GM23248 (cell line): ENCODE measurements at regions not wholly inside any gene's neighbourhood (a gene's known extent, or its start where the extent isn't known, plus 50 kb on each side); places are given as distances from the start of the nearest gene placed in this dataset.

Experiments used
- DNase-seq: peaks from one replicate; pipeline ENCODE4 v3.0.0-alpha.2; 2015
- H2AFZ ChIP-seq: fragments of 200-600 bp; sonication (generic); 2 replicates; pipeline ENCODE4 v1.6.1; 2016; ENCODE audit warnings: antibody characterized with exemption
- H3F3A ChIP-seq: fragments of 200-600 bp; sonication (generic); 2 replicates; pipeline ENCODE4 v1.6.1; 2016; ENCODE audit warnings: mild to moderate bottlenecking, antibody characterized with exemption, mixed run types; ENCODE audit not compliant: insufficient read depth
- H3K27ac ChIP-seq: fragments of 200-600 bp; sonication (generic); 2 replicates; pipeline ENCODE4 v1.5.1; 2016; ENCODE audit warnings: mild to moderate bottlenecking
- H3K27me3 ChIP-seq: fragments of 200-600 bp; sonication (generic); replicated peaks from 2 replicates; pipeline ENCODE4 v1.6.1; 2016; ENCODE audit warnings: mild to moderate bottlenecking; ENCODE audit not compliant: insufficient read depth
- H3K36me3 ChIP-seq: fragments of 200-600 bp; sonication (generic); 2 replicates; pipeline ENCODE4 v1.6.1; 2016; ENCODE audit warnings: low read depth, mild to moderate bottlenecking
- H3K4me1 ChIP-seq: fragments of 200-600 bp; sonication (generic); 2 replicates; pipeline ENCODE4 v1.6.1; 2016; ENCODE audit warnings: mild to moderate bottlenecking; ENCODE audit not compliant: insufficient read depth
- H3K4me2 ChIP-seq: fragments of 200-600 bp; sonication (generic); one replicate; pipeline ENCODE4 v1.6.1; 2016; ENCODE audit warnings: mild to moderate bottlenecking; ENCODE audit not compliant: unreplicated experiment
- H3K4me3 ChIP-seq: fragments of 200-600 bp; sonication (generic); 2 replicates; pipeline ENCODE4 v1.5.1; 2016; ENCODE audit warnings: mild to moderate bottlenecking
- H3K79me2 ChIP-seq: fragments of 200-600 bp; sonication (generic); 2 replicates; pipeline ENCODE4 v1.6.1; 2016; ENCODE audit warnings: mild to moderate bottlenecking; ENCODE audit not compliant: insufficient read depth
- H3K9ac ChIP-seq: fragments of 200-600 bp; sonication (generic); 2 replicates; pipeline ENCODE4 v1.6.1; 2016; ENCODE audit warnings: mild to moderate bottlenecking
- H3K9me2 ChIP-seq: fragments of 200-600 bp; sonication (generic); 2 replicates; pipeline ENCODE4 v1.6.1; 2016; ENCODE audit warnings: mixed run types, mild to moderate bottlenecking, moderate library complexity; ENCODE audit not compliant: insufficient read depth
- H3K9me3 ChIP-seq: fragments of 200-600 bp; sonication (generic); one replicate; pipeline ENCODE4 v1.6.1; 2017; ENCODE audit warnings: low read depth
- H4K20me1 ChIP-seq: fragments of 200-600 bp; sonication (generic); 2 replicates; pipeline ENCODE4 v1.6.0; 2016; ENCODE audit not compliant: insufficient read depth
- EZH2 ChIP-seq: fragments of 200-600 bp; sonication (generic); IDR thresholded peaks from 2 replicates; pipeline ENCODE4 v1.6.1; 2018; ENCODE audit warnings: antibody characterized with exemption, mild to moderate bottlenecking; ENCODE audit not compliant: insufficient read depth, poor library complexity, severe bottlenecking
- EZH2phosphoT487 ChIP-seq: fragments of 200-600 bp; sonication (generic); IDR thresholded peaks from 2 replicates; pipeline ENCODE4 v1.6.1; 2018; ENCODE audit warnings: antibody characterized with exemption, moderate library complexity, mild to moderate bottlenecking, low read depth; ENCODE audit not compliant: insufficient read depth
- WGBS, 2 experiments: methylation state at CpG; one replicate each; pipeline ENCODE4 v1.1.6; 2015 to 2017; ENCODE audit warnings: low lambda C conversion rate in 2 of 2, low coverage in 1 of 2; ENCODE audit errors: missing lambda C conversion rate in 2 of 2; 5-methylcytosine and 5-hydroxymethylcytosine counted together
- in situ Hi-C: fragments of 300-500 bp; cut with MboI; formaldehyde crosslinking; loops from 2 replicates; pipeline ENCODE4 v1.15.0; 2020

- Histone ChIP-seq H3K27me3 (no peaks in the 10 kb centered on the region), H4K20me1 (no peaks in the 10 kb centered on the region), H2AFZ (no peak overlapping the region), H3K79me2 (no peaks in the 10 kb centered on the region), H3K9me2 (no peaks in the 10 kb centered on the region), H3K9me3 (no peaks in the 10 kb centered on the region), H3K4me1 (peaks cover 3% of the 10 kb centered on the region), H3K4me3 (no peak overlapping the region), H3K27ac (no peak overlapping the region), H3K4me2 (no peak overlapping the region), H3F3A (peaks cover 6% of the 10 kb centered on the region; the same call in 1 of the 2 replicates), H3K9ac (no peak overlapping the region), H3K36me3 (no peaks in the 10 kb centered on the region)
- TF ChIP-seq EZH2 (no peak), EZH2phosphoT487 (no peak)
- no peak for DNase-seq
- 19 to 24% methylated on average over 1 of the region's 1 CpG for WGBS, 2 experiments
- in situ Hi-C loops = loop anchor here (25.0 kb wide), 1 partner anchor 716 kb away; no protein-coding TSS in a partner anchor
Measured at GRCh38 chr10:30770816-30771215, 141.3 kb upstream of the LYZL2 start.

- no peaks in the 10 kb centered on the region for H3K9me2 ChIP-seq
- H3K79me2 ChIP-seq = no peaks in the 10 kb centered on the region
- H4K20me1 ChIP-seq = no peaks in the 10 kb centered on the region
- no peaks in the 10 kb centered on the region for H3K27me3 ChIP-seq
- H3F3A ChIP-seq = 0 out of 2 replicates have a peak, but pooled peaks cover under 1% of the 10 kb centered on the region
- no peak overlapping the region for H2AFZ ChIP-seq
- peaks cover 5% of the 10 kb centered on the region; the same call in 1 of the 2 replicates for H3K4me1 ChIP-seq
- no peaks in the 10 kb centered on the region for H3K9me3 ChIP-seq
- in situ Hi-C loops = loop anchor here (25.0 kb wide), 1 partner anchor 717 kb away; no protein-coding TSS in a partner anchor
- WGBS, 2 experiments = 92 to 95% methylated on average over 2 of the region's 2 CpGs
- TF ChIP-seq EZH2phosphoT487 = no peak
- TF ChIP-seq EZH2 = no peak
- H3K27ac ChIP-seq = no peak overlapping the region
- no peak overlapping the region for H3K9ac ChIP-seq
- no peaks in the 10 kb centered on the region for H3K36me3 ChIP-seq
- H3K4me3 ChIP-seq = no peak overlapping the region
- H3K4me2 ChIP-seq = no peak overlapping the region
- DNase-seq = no peak
Measured at GRCh38 chr10:30770229-30770628, 140.7 kb upstream of the LYZL2 start.

GRCh38 chr10:30769361-30769760 is 139.8 kb upstream of the LYZL2 start:
- DNase-seq = no peak
- H4K20me1 ChIP-seq = no peaks in the 10 kb centered on the region
- H3K4me1 ChIP-seq = peaks cover 8% of the 10 kb centered on the region; the same call in 1 of the 2 replicates
- in situ Hi-C loops = loop anchor here (25.0 kb wide), 1 partner anchor 718 kb away; no protein-coding TSS in a partner anchor
- H3K9me2 ChIP-seq = no peaks in the 10 kb centered on the region
- no peaks in the 10 kb centered on the region for H3F3A ChIP-seq
- H3K9ac ChIP-seq = no peak overlapping the region
- H3K27ac ChIP-seq = no peak overlapping the region
- no peak overlapping the region for H2AFZ ChIP-seq
- 81 to 91% methylated on average over 15 of the region's 16 CpGs for WGBS, 2 experiments
- H3K79me2 ChIP-seq = no peaks in the 10 kb centered on the region
- no peaks in the 10 kb centered on the region for H3K9me3 ChIP-seq
- TF ChIP-seq EZH2 (no peak), EZH2phosphoT487 (no peak)
- H3K4me2 ChIP-seq = no peak overlapping the region
- no peaks in the 10 kb centered on the region for H3K36me3 ChIP-seq
- H3K4me3 ChIP-seq = no peak overlapping the region
- H3K27me3 ChIP-seq = no peaks in the 10 kb centered on the region

GRCh38 chr10:30765616-30766015 is 136.1 kb upstream of the LYZL2 start:
- Histone ChIP-seq H4K20me1 (no peaks in the 10 kb centered on the region), H3K36me3 (no peaks in the 10 kb centered on the region), H3K79me2 (no peaks in the 10 kb centered on the region), H3K9ac (no peak overlapping the region), H3F3A (no peaks in the 10 kb centered on the region), H3K9me2 (no peaks in the 10 kb centered on the region), H3K4me1 (peaks cover 8% of the 10 kb centered on the region; the same call in 1 of the 2 replicates), H3K9me3 (no peaks in the 10 kb centered on the region), H3K27ac (no peak overlapping the region), H3K27me3 (no peaks in the 10 kb centered on the region), H3K4me3 (no peak overlapping the region), H2AFZ (peak overlapping the region; percentile 56), H3K4me2 (peak overlapping the region; percentile 1)
- in situ Hi-C loops = loop anchor here (25.0 kb wide), 1 partner anchor 722 kb away; no protein-coding TSS in a partner anchor
- peak; percentile 43 for DNase-seq
- WGBS, 2 experiments = 25 to 41% methylated on average over 8 of the region's 8 CpGs
- no peak for TF ChIP-seq EZH2
- no peak for TF ChIP-seq EZH2phosphoT487
